SK-N-SH treated with all-trans-retinoic acid at 6 μM for 48 hours (cell line): ENCODE measurements at regions not wholly inside any gene's neighbourhood (a gene's known extent, or its start where the extent isn't known, plus 50 kb on each side); places are given as distances from the start of the nearest gene placed in this dataset.

ENCODE experiments used
- ATAC-seq: fragments of 200-7000 bp; cut with Tn5 transposase; 3 replicates; pipeline ENCODE4 v1.9.1; 2020; ENCODE audit warnings: mild to moderate bottlenecking, moderate library complexity
- ARNTL ChIP-seq: fragments of 450-650 bp; formaldehyde crosslinking; IDR thresholded peaks from 2 replicates; pipeline ENCODE4 v1.5.0; 2020; ENCODE audit warnings: low read depth, mild to moderate bottlenecking, moderate library complexity, borderline replicate concordance
- BACH2 ChIP-seq: fragments of 250-450 bp; sonication (Bioruptor Pico); IDR thresholded peaks from 2 replicates; pipeline ENCODE4 v1.9.0; 2021; ENCODE audit warnings: mild to moderate bottlenecking, borderline replicate concordance
- CREB5 ChIP-seq: fragments of 250-450 bp; sonication (Bioruptor Pico); IDR thresholded peaks from 2 replicates; pipeline ENCODE4 v1.5.1; 2020; ENCODE audit warnings: low read depth, mild to moderate bottlenecking, moderate library complexity
- CSDC2 ChIP-seq: fragments of 250-450 bp; sonication (Bioruptor Pico); IDR thresholded peaks from 2 replicates; pipeline ENCODE4 v1.5.0; 2020; ENCODE audit warnings: mild to moderate bottlenecking, moderate library complexity
- ESRRG ChIP-seq: fragments of 250-450 bp; sonication (Bioruptor Pico); IDR thresholded peaks from 2 replicates; pipeline ENCODE4 v1.6.1; 2021; ENCODE audit warnings: mild to moderate bottlenecking
- GLIS3 ChIP-seq: fragments of 250-450 bp; sonication (Bioruptor Pico); IDR thresholded peaks from 2 replicates; pipeline ENCODE4 v1.5.0; 2020; ENCODE audit warnings: mild to moderate bottlenecking, moderate library complexity
- ISL1 ChIP-seq: fragments of 250-450 bp; sonication (Bioruptor Pico); IDR thresholded peaks from 2 replicates; pipeline ENCODE4 v2.1.2; 2022; ENCODE audit warnings: mild to moderate bottlenecking, moderate library complexity
- OSR1 ChIP-seq: fragments of 250-450 bp; sonication (Bioruptor Pico); IDR thresholded peaks from 2 replicates; pipeline ENCODE4 v1.8.0; 2022; ENCODE audit warnings: moderate library complexity, mild to moderate bottlenecking, inconsistent platforms
- PATZ1 ChIP-seq: fragments of 250-450 bp; sonication (Bioruptor Pico); IDR thresholded peaks from 2 replicates; pipeline ENCODE4 v1.8.0; 2020; ENCODE audit warnings: mild to moderate bottlenecking, moderate library complexity, borderline replicate concordance
- PPARA ChIP-seq: fragments of 250-450 bp; sonication (Bioruptor Pico); IDR thresholded peaks from 2 replicates; pipeline ENCODE4 v1.5.0; 2020; ENCODE audit warnings: mild to moderate bottlenecking, borderline replicate concordance
- RARB ChIP-seq: fragments of 250-450 bp; sonication (Bioruptor Pico); IDR thresholded peaks from 2 replicates; pipeline ENCODE4 v1.8.0; 2021; ENCODE audit warnings: mild to moderate bottlenecking, moderate library complexity
- SNAI2 ChIP-seq: fragments of 250-450 bp; sonication (Bioruptor Pico); IDR thresholded peaks from 2 replicates; pipeline ENCODE4 v1.5.0; 2020; ENCODE audit warnings: mild to moderate bottlenecking, moderate library complexity
- TCF4 ChIP-seq: fragments of 250-450 bp; sonication (Bioruptor Pico); IDR thresholded peaks from 2 replicates; pipeline ENCODE4 v1.8.0; 2021; ENCODE audit warnings: mild to moderate bottlenecking, moderate library complexity, borderline replicate concordance
- TSHZ2 ChIP-seq: fragments of 250-450 bp; sonication (Bioruptor Pico); IDR thresholded peaks from 2 replicates; pipeline ENCODE4 v1.5.0; 2020; ENCODE audit warnings: mild to moderate bottlenecking, moderate library complexity
- ZC3H10 ChIP-seq: fragments of 250-450 bp; sonication (Bioruptor Pico); IDR thresholded peaks from 2 replicates; pipeline ENCODE4 v1.5.1; 2021; ENCODE audit warnings: mild to moderate bottlenecking, moderate library complexity
- ZFP3 ChIP-seq: fragments of 250-450 bp; sonication (Bioruptor Pico); IDR thresholded peaks from 2 replicates; pipeline ENCODE4 v1.5.0; 2020; ENCODE audit warnings: mild to moderate bottlenecking, moderate library complexity
- ZFP30 ChIP-seq: fragments of 450-650 bp; formaldehyde crosslinking; IDR thresholded peaks from 2 replicates; pipeline ENCODE4 v1.5.0; 2022; ENCODE audit warnings: mild to moderate bottlenecking, moderate library complexity
- ZNF565 ChIP-seq: fragments of 450-650 bp; formaldehyde crosslinking; conservative IDR thresholded peaks from 2 replicates; pipeline ENCODE4 v1.5.0; 2020; ENCODE audit warnings: low read depth, mild to moderate bottlenecking, moderate library complexity
- ZNF70 ChIP-seq: fragments of 450-650 bp; formaldehyde crosslinking; IDR thresholded peaks from 2 replicates; pipeline ENCODE4 v1.5.0; 2020; ENCODE audit warnings: mild to moderate bottlenecking, moderate library complexity
- ZNF8 ChIP-seq: fragments of 450-650 bp; formaldehyde crosslinking; IDR thresholded peaks from 2 replicates; pipeline ENCODE4 v1.5.0; 2020; ENCODE audit warnings: mild to moderate bottlenecking, moderate library complexity

GRCh38 chr2:106959975-106960682 lies 74.2 kb upstream of the ST6GAL2 start:
- TF ChIP-seq GLIS3 (CRISPR knock-in tag) (no peak), PPARA (CRISPR knock-in tag) (no peak), RARB (no peak), ARNTL (CRISPR knock-in tag) (no peak), ZFP30 (no peak), TCF4 (CRISPR knock-in tag) (no peak), PATZ1 (CRISPR knock-in tag) (no peak), ZFP3 (CRISPR knock-in tag) (no peak), ZNF565 (CRISPR knock-in tag) (no peak), BACH2 (CRISPR knock-in tag) (no peak), ZNF70 (CRISPR knock-in tag) (no peak), CSDC2 (CRISPR knock-in tag) (no peak), CREB5 (CRISPR knock-in tag) (no peak), TSHZ2 (CRISPR knock-in tag) (no peak), OSR1 (CRISPR knock-in tag) (no peak)
- no peak for ATAC-seq

- peak; percentile 43 for ATAC-seq
- TF ChIP-seq TSHZ2 (CRISPR knock-in tag), result peak; percentile 37; the same call in 1 of the 2 replicates
- no peak for TF ChIP-seq CSDC2 (CRISPR knock-in tag)
Measured at GRCh38 chr2:106960683-106961161, 74.8 kb upstream of the ST6GAL2 start.

GRCh38 chr2:106961328-106961727 lies 75.4 kb upstream of the ST6GAL2 start:
- ATAC-seq, result no peak
- TF ChIP-seq PPARA (CRISPR knock-in tag) (no peak), TCF4 (CRISPR knock-in tag) (0 out of 2 replicates have a peak, but pooled peaks have one; percentile 11)

GRCh38 chr2:106963156-106963555 lies 77.2 kb upstream of the ST6GAL2 start:
- no peak; the same call in 2 of the 3 replicates for ATAC-seq
- no peak for TF ChIP-seq PPARA (CRISPR knock-in tag)
- TF ChIP-seq ZNF8 (CRISPR knock-in tag), result no peak
- TF ChIP-seq ESRRG (CRISPR knock-in tag), result no peak
- TF ChIP-seq CREB5 (CRISPR knock-in tag), result no peak
- no peak for TF ChIP-seq PATZ1 (CRISPR knock-in tag)
- no peak for TF ChIP-seq TCF4 (CRISPR knock-in tag)
- no peak for TF ChIP-seq ZC3H10 (CRISPR knock-in tag)
- no peak for TF ChIP-seq SNAI2 (CRISPR knock-in tag)
- TF ChIP-seq ISL1 (CRISPR knock-in tag), result no peak
- TF ChIP-seq ZFP3 (CRISPR knock-in tag), result no peak
- TF ChIP-seq ZNF565 (CRISPR knock-in tag), result no peak
- TF ChIP-seq ZNF70 (CRISPR knock-in tag), result no peak
- no peak for TF ChIP-seq CSDC2 (CRISPR knock-in tag)
